Dermis microvascular lymphatic vessel endothelial cell (primary cell): ENCODE measurements at regions not wholly inside any gene's neighbourhood (a gene's known extent, or its start where the extent isn't known, plus 50 kb on each side); places are given as distances from the start of the nearest gene placed in this dataset.

ENCODE experiments used
- DNase-seq, 2 donors: peaks; one replicate each; pipeline versions ENCODE4 v3.0.0 to v3.0.0-alpha.2; 2010; ENCODE audit warnings: low read depth in 2 of 2

GRCh38 chr2:103942199-103942598, 911.7 kb upstream of the POU3F3 start:
- no peak for DNase-seq

GRCh38 chr2:103945083-103945482, 908.8 kb upstream of the POU3F3 start:
- DNase-seq = no peak

GRCh38 chr2:103959174-103960128, 894.5 kb upstream of the POU3F3 start:
- no peak for DNase-seq

- no peak for DNase-seq
These were observed 893.8 kb upstream of the POU3F3 start for GRCh38 chr2:103960129-103960513.

- no peak for DNase-seq
These were observed 893.0 kb upstream of the POU3F3 start for GRCh38 chr2:103960951-103961350.

- no peak for DNase-seq
These were observed 892.1 kb upstream of the POU3F3 start for GRCh38 chr2:103961862-103962261.

- DNase-seq = no peak
These were observed 891.2 kb upstream of the POU3F3 start for GRCh38 chr2:103962670-103963069.

- DNase-seq = no peak
These were observed 890.7 kb upstream of the POU3F3 start for GRCh38 chr2:103963146-103963725.

- no peak for DNase-seq
These were observed 876.7 kb upstream of the POU3F3 start for GRCh38 chr2:103977241-103977640.

- no peak for DNase-seq
These were observed 876.2 kb upstream of the POU3F3 start for GRCh38 chr2:103977668-103978067.

- no peak for DNase-seq
These were observed 873.5 kb upstream of the POU3F3 start for GRCh38 chr2:103980401-103980800.

GRCh38 chr2:103982691-103983090, 871.2 kb upstream of the POU3F3 start:
- no peak for DNase-seq

GRCh38 chr2:103986001-103986400, 867.9 kb upstream of the POU3F3 start:
- no peak for DNase-seq

- no peak for DNase-seq
These were observed 862.3 kb upstream of the POU3F3 start for GRCh38 chr2:103991591-103991990.

- DNase-seq = no peak
These were observed 849.1 kb upstream of the POU3F3 start for GRCh38 chr2:104004821-104005220.

- DNase-seq = no peak
These were observed 837.1 kb upstream of the POU3F3 start for GRCh38 chr2:104016801-104017200.

- DNase-seq = no peak
These were observed 830.6 kb upstream of the POU3F3 start for GRCh38 chr2:104023306-104023705.

GRCh38 chr2:104023765-104024164, 830.1 kb upstream of the POU3F3 start:
- no peak for DNase-seq

- DNase-seq = no peak
These were observed 828.6 kb upstream of the POU3F3 start for GRCh38 chr2:104025295-104025694.

GRCh38 chr2:104026725-104027124, 827.2 kb upstream of the POU3F3 start:
- no peak for DNase-seq

- DNase-seq = no peak
These were observed 826.6 kb upstream of the POU3F3 start for GRCh38 chr2:104027321-104027720.

GRCh38 chr2:104028061-104028460, 825.9 kb upstream of the POU3F3 start:
- DNase-seq = no peak

- DNase-seq = no peak
These were observed 820.5 kb upstream of the POU3F3 start for GRCh38 chr2:104033399-104033798.
